PFSK-1 (cell line): ENCODE measurements at regions not wholly inside any gene's neighbourhood (a gene's known extent, or its start where the extent isn't known, plus 50 kb on each side); places are given as distances from the start of the nearest gene placed in this dataset.

Source experiments
- FOXP2 ChIP-seq: optimal IDR thresholded peaks from 2 replicates; pipeline ENCODE3; 2011; ENCODE audit warnings: borderline replicate concordance, control low read depth, inconsistent platforms; ENCODE audit not compliant: insufficient read depth; ENCODE audit errors: extremely low read length, extremely low read depth
- POLR2AphosphoS5 ChIP-seq: IDR thresholded peaks from 2 replicates; pipeline ENCODE4 v1.6.1; 2012; ENCODE audit warnings: low read depth, mild to moderate bottlenecking, control low read depth, low read length, moderate library complexity
- REST ChIP-seq, 2 experiments: IDR thresholded peaks; 2 replicates each; pipeline versions ENCODE4 v1.6.1 to v1.8.0; 2011 to 2012; ENCODE audit warnings: low read depth in 2 of 2, low read length in 2 of 2, control low read depth in 1 of 2, inconsistent platforms in 1 of 2, mild to moderate bottlenecking in 1 of 2, moderate library complexity in 1 of 2; ENCODE audit not compliant: insufficient read depth in 1 of 2
- SIN3A ChIP-seq: IDR thresholded peaks from 2 replicates; pipeline ENCODE4 v1.6.1; 2012; ENCODE audit warnings: mild to moderate bottlenecking, low read length, moderate library complexity, borderline replicate concordance; ENCODE audit not compliant: insufficient read depth
- TAF1 ChIP-seq: IDR thresholded peaks from 2 replicates; pipeline ENCODE4 v1.6.1; 2012; ENCODE audit warnings: low read length, control low read depth, borderline replicate concordance; ENCODE audit not compliant: insufficient read depth

GRCh38 chr11:96620464-96621044 lies 230.7 kb downstream of the JRKL start:
- TF ChIP-seq POLR2AphosphoS5 (no peak), FOXP2 (no peak), REST (IDR thresholded peaks at IDR 0.05; ENCODE audit: insufficient read depth in 1 of 2, low read depth in 2 of 2, low read length in 2 of 2) (no peak), SIN3A (no peak), TAF1 (no peak)

- TF ChIP-seq REST (IDR thresholded peaks at IDR 0.05; ENCODE audit: insufficient read depth in 1 of 2, low read depth in 2 of 2, low read length in 2 of 2) (no peak), TAF1 (no peak), POLR2AphosphoS5 (no peak), SIN3A (no peak), FOXP2 (no peak)
Observed at GRCh38 chr11:96621161-96621560, 231.3 kb downstream of the JRKL start.

GRCh38 chr11:96622026-96622634 lies 232.3 kb downstream of the JRKL start:
- TF ChIP-seq REST (IDR thresholded peaks at IDR 0.05; ENCODE audit: insufficient read depth in 1 of 2, low read depth in 2 of 2, low read length in 2 of 2) (no peak), SIN3A (no peak), TAF1 (no peak), FOXP2 (no peak), POLR2AphosphoS5 (no peak)

- no peak for TF ChIP-seq REST (IDR thresholded peaks at IDR 0.05; ENCODE audit: insufficient read depth in 1 of 2, low read depth in 2 of 2, low read length in 2 of 2)
- TF ChIP-seq FOXP2, result no peak
- no peak for TF ChIP-seq SIN3A
- no peak for TF ChIP-seq TAF1
- TF ChIP-seq POLR2AphosphoS5, result no peak
Observed at GRCh38 chr11:96624126-96624525, 234.3 kb downstream of the JRKL start.
